ENCODE measurements at regions not wholly inside any gene's neighbourhood (a gene's known extent, or its start where the extent isn't known, plus 50 kb on each side); places are given as distances from the start of the nearest gene placed in this dataset.

DNA sequence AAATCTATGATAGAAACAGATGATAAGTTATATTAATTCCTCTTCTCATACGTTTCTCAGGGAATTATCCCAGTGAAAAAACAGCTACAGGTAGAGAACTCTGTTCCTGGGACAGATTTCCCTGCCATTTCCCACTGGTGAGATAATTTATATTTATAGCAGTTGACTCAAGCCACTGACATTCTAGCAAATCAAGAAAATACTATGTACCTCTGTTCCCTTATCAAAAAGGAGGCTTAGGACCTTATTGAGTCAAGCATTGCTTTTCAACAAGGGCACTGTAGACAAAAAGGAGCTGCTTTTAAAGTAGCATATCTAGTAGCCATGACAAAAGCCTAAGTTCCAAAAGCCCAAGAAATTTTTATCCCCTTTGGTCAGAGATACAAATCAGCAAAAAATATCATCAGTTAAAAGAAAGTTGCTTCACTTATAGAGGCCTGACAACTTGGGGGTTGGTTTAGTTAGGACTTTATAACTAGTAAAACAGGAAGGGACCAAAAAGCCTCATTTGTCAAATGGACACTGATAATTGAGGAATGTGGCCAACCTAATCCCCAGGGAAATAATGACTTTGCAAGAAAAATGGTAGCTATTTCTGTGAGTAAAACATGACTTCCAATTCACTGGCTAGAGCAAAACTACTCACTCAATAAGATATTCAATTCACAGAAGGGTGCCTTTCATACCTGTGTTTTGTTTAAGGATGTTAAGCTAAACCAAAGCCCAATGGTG, 652.5 kb downstream of the SLITRK1 start:
- no peak overlapping the region for H3K27ac ChIP-seq
- WGBS, 4 donors, result 33 to 64% (median 51%) methylated on average over 1 of the region's 1 CpG
- TF ChIP-seq, protein P1, sequence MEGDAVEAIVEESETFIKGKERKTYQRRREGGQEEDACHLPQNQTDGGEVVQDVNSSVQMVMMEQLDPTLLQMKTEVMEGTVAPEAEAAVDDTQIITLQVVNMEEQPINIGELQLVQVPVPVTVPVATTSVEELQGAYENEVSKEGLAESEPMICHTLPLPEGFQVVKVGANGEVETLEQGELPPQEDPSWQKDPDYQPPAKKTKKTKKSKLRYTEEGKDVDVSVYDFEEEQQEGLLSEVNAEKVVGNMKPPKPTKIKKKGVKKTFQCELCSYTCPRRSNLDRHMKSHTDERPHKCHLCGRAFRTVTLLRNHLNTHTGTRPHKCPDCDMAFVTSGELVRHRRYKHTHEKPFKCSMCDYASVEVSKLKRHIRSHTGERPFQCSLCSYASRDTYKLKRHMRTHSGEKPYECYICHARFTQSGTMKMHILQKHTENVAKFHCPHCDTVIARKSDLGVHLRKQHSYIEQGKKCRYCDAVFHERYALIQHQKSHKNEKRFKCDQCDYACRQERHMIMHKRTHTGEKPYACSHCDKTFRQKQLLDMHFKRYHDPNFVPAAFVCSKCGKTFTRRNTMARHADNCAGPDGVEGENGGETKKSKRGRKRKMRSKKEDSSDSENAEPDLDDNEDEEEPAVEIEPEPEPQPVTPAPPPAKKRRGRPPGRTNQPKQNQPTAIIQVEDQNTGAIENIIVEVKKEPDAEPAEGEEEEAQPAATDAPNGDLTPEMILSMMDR (IDR thresholded peaks at IDR 0.05), result no peak
- TF ChIP-seq POLR2A (IDR thresholded peaks at IDR 0.05), result no peak
- no peak for DNase-seq
- H3K36me3 ChIP-seq (replicated peaks in 1 of 2), result no peaks in the 10 kb centered on the region
- no peaks in the 10 kb centered on the region for H3K9me3 ChIP-seq (replicated peaks in 1 of 3)
- no peaks in the 10 kb centered on the region for H3K4me1 ChIP-seq (replicated peaks in 1 of 2)
- H3K4me3 ChIP-seq, result no peak overlapping the region
- no peaks in the 10 kb centered on the region for H3K27me3 ChIP-seq
- intact Hi-C loops (cut with DNase I), result no loop called here

DNA sequence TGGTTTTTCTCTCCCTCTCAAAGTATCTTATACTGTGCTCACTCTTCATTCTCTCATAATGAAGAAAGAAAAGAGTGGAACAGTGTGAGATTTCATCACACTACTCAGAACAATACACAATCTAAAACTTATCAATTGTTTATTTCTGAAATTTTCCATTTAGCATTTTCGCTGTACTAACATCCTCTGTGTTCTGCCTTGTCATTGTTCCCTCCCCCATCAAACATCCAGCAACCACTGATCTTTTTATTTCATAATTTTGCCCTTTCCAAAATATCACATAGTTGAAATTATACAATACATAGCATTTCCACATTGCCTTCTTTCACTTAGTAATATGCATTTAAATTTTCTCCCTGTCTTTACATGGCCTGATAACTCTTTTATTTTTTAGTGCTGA, 658.7 kb downstream of the SLITRK1 start:
- Histone ChIP-seq H3K36me3 (replicated peaks in 1 of 2) (no peaks in the 10 kb centered on the region), H3K27me3 (no peaks in the 10 kb centered on the region), H3K4me1 (replicated peaks in 1 of 2) (no peaks in the 10 kb centered on the region), H3K9me3 (replicated peaks in 1 of 3) (no peaks in the 10 kb centered on the region), H3K27ac (no peak overlapping the region), H3K4me3 (no peak overlapping the region)
- WGBS, 4 donors, result 83 to 96% (median 88%) methylated on average over 1 of the region's 1 CpG
- DNase-seq, result no peak
- TF ChIP-seq POLR2A (IDR thresholded peaks at IDR 0.05), result no peak
- TF ChIP-seq, protein P1 (IDR thresholded peaks at IDR 0.05), result no peak
- intact Hi-C loops (cut with DNase I), result no loop called here

DNA sequence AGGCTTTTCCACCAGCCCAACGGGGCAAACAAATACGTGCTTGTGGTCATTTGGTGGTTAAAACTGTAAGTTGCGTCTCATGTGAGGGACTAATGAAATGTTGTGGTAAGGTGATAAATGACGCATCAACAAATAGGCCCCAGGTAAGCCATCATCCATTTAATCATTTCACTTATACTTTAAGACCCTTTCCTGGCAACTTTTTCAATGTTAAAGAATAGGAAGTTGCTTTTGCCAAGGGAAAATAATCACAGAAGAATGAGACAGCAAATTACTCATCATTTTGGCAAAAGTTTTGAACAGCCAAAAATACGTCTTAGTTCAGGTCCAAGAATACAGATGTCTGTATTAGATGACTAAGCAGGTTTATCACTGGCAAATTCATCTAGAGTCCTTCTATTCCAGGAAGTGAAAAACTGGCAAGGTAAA, 660.4 kb downstream of the SLITRK1 start:
- Histone ChIP-seq H3K36me3 (replicated peaks in 1 of 2) (no peaks in the 10 kb centered on the region), H3K4me3 (no peak overlapping the region), H3K27me3 (no peaks in the 10 kb centered on the region), H3K27ac (no peak overlapping the region), H3K9me3 (replicated peaks in 1 of 3) (no peaks in the 10 kb centered on the region), H3K4me1 (replicated peaks in 1 of 2) (no peaks in the 10 kb centered on the region)
- TF ChIP-seq POLR2A (IDR thresholded peaks at IDR 0.05), result no peak
- TF ChIP-seq, protein P1 (IDR thresholded peaks at IDR 0.05), result no peak
- WGBS, 4 donors, result 35 to 55% (median 45%) methylated on average over 5 of the region's 5 CpGs
- no peak for DNase-seq
- intact Hi-C loops (cut with DNase I), result no loop called here

DNA sequence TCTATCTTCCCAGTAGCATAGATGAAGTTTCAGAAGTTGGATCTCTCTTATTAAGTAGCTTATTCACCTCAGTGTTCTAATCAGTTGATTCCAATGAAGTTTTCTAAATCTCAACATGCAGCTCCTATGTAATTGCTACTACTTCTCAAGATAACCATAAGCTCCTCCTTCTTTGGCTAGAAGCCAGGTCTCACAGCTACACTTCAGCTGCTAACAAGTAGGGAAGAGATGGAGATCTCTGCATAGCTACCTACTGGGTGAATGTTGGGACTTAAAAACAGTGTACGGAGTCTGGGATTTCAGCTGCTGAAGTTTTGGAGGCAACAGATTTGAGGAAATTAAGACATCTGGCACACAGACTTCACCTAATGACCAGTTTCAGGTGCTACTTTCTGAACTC, 661.0 kb downstream of the SLITRK1 start:
- WGBS, 4 donors, result 84 to 100% (median 98%) methylated on average over 1 of the region's 1 CpG
- no peaks in the 10 kb centered on the region for H3K9me3 ChIP-seq (replicated peaks in 1 of 3)
- TF ChIP-seq, protein P1 (IDR thresholded peaks at IDR 0.05), result no peak
- intact Hi-C loops (cut with DNase I), result no loop called here
- H3K4me3 ChIP-seq, result no peak overlapping the region
- H3K27ac ChIP-seq, result no peak overlapping the region
- no peak for DNase-seq
- H3K27me3 ChIP-seq, result no peaks in the 10 kb centered on the region
- no peaks in the 10 kb centered on the region for H3K36me3 ChIP-seq (replicated peaks in 1 of 2)
- no peaks in the 10 kb centered on the region for H3K4me1 ChIP-seq (replicated peaks in 1 of 2)
